ENCODE measurements at regions not wholly inside any gene's neighbourhood (a gene's known extent, or its start where the extent isn't known, plus 50 kb on each side); places are given as distances from the start of the nearest gene placed in this dataset.

DNA sequence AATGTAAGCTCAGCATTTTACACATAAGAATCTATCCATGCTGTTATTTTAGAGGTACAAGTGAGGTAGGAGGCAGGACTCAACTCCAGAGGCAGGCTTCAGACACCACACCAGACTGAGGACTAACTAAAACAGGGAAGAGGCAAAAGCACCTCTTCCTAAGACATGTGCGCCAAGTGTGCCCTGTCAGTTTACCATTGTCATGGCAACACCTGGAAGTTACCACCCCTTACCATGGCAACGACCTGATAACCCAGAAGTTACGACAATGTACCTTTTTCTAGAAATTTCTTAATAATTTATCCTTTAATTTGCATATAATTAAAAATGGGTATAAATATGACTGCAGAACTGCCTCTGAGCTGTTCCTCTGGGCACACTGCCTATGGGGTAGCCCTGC is 160.1 kb downstream of the FAM124B start:
- Mint-ChIP-seq H3K36me3 (no peaks in the 10 kb centered on the region), H3K4me1 (peaks cover 9% of the 10 kb centered on the region), H3K27ac (no peak overlapping the region), H3K4me3 (no peak overlapping the region), H3K27me3 (ENCODE audit: low read depth) (no peaks in the 10 kb centered on the region), H3K9me3 (peaks cover 5% of the 10 kb centered on the region)
- TF ChIP-seq, protein P1, sequence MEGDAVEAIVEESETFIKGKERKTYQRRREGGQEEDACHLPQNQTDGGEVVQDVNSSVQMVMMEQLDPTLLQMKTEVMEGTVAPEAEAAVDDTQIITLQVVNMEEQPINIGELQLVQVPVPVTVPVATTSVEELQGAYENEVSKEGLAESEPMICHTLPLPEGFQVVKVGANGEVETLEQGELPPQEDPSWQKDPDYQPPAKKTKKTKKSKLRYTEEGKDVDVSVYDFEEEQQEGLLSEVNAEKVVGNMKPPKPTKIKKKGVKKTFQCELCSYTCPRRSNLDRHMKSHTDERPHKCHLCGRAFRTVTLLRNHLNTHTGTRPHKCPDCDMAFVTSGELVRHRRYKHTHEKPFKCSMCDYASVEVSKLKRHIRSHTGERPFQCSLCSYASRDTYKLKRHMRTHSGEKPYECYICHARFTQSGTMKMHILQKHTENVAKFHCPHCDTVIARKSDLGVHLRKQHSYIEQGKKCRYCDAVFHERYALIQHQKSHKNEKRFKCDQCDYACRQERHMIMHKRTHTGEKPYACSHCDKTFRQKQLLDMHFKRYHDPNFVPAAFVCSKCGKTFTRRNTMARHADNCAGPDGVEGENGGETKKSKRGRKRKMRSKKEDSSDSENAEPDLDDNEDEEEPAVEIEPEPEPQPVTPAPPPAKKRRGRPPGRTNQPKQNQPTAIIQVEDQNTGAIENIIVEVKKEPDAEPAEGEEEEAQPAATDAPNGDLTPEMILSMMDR (IDR thresholded peaks at IDR 0.05; ENCODE audit: unreplicated experiment): no peak
- DNase-seq (ENCODE audit: low spot score in 2 of 2, unreplicated experiment in 2 of 2): no peak

DNA sequence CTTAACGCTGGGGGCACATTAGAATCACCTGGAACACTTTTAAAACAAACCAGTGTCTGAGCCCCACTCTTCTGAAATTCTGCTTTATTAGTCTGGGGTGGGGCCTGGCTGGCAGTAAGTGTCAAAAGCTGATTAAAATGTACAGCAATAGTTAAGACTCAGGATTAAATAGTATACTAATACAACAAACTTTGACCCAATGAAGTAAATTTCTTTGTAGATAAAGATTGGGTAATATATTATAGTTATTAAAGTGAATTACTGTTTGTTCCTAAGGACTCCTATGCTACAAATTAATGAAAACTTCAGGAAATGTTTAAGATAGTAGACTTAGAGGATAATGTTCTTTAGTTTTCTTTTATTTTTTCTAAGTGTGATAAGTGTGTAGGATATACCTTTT is 160.9 kb downstream of the FAM124B start:
- peaks cover 11% of the 10 kb centered on the region for H3K9me3 Mint-ChIP-seq
- H3K4me1 Mint-ChIP-seq: peaks cover 9% of the 10 kb centered on the region
- no peak for DNase-seq (ENCODE audit: low spot score in 2 of 2, unreplicated experiment in 2 of 2)
- TF ChIP-seq, protein P1 (IDR thresholded peaks at IDR 0.05; ENCODE audit: unreplicated experiment): no peak
- H3K4me3 Mint-ChIP-seq: no peak overlapping the region
- peak overlapping the region; percentile 40 for H3K27ac Mint-ChIP-seq
- H3K27me3 Mint-ChIP-seq (ENCODE audit: low read depth): no peaks in the 10 kb centered on the region
- H3K36me3 Mint-ChIP-seq: no peaks in the 10 kb centered on the region

DNA sequence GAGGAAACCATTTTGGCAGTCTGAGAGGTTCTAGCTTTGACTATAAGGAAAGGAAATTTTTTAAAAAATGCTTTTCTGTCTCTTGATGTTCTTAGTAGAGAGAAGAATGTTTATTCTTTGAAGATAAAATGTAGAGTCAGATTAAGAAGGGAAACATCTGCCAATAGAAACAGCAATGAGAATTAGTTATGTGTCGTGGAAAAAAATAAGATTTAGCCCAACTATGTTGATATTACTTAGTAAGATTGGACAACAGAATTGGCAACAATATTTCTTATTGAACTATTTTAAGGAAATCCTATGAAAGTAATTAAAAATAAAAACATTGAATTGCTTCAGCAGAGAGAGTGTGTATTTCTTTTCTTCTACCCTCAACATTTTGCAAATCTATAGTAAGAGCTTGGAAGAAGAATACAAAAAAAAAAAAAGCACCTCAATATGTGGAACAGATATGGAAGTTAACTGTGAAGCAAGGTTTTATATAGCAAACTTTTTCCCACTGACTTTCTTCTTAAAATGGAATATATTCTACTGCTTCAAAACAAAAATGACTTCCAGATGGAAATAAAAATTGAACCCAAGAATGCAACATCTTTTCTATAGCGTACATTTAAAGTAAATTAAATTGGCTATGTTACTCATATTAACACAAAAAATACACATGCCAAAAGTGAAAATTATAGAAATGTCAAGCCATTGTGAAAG is 177.9 kb downstream of the FAM124B start:
- peaks cover 31% of the 10 kb centered on the region for H3K4me1 Mint-ChIP-seq
- TF ChIP-seq, protein P1 (IDR thresholded peaks at IDR 0.05; ENCODE audit: unreplicated experiment): no peak
- H3K36me3 Mint-ChIP-seq: no peaks in the 10 kb centered on the region
- H3K4me3 Mint-ChIP-seq: no peak overlapping the region
- DNase-seq (ENCODE audit: low spot score in 2 of 2, unreplicated experiment in 2 of 2): no peak
- H3K27ac Mint-ChIP-seq: no peak overlapping the region
- H3K9me3 Mint-ChIP-seq: no peaks in the 10 kb centered on the region
- H3K27me3 Mint-ChIP-seq (ENCODE audit: low read depth): peaks cover 11% of the 10 kb centered on the region

DNA sequence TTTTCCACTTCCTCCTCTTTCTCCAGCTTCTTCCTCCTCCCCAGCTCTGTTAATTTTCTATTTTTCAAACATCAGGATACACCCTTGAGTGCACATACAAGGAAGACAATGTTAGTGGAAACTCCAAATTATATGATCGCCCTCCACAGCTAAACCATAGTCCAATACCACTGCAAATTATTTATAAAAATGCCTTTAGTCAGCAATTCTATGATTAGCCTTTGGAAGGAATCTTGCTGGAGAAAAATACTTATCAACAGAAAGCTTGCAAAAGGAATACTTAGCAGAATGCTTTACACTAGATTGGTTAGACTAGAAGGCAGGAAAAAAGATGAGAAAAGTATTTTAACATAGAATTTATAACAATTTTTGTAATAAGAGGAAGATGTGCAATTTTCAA is 178.9 kb downstream of the FAM124B start:
- Mint-ChIP-seq H3K9me3 (peaks cover 2% of the 10 kb centered on the region), H3K27ac (peak overlapping the region; percentile 47), H3K27me3 (ENCODE audit: low read depth) (peaks cover 11% of the 10 kb centered on the region), H3K4me1 (peaks cover 36% of the 10 kb centered on the region), H3K36me3 (no peaks in the 10 kb centered on the region), H3K4me3 (no peak overlapping the region)
- TF ChIP-seq, protein P1 (IDR thresholded peaks at IDR 0.05; ENCODE audit: unreplicated experiment): no peak
- no peak for DNase-seq (ENCODE audit: low spot score in 2 of 2, unreplicated experiment in 2 of 2)

DNA sequence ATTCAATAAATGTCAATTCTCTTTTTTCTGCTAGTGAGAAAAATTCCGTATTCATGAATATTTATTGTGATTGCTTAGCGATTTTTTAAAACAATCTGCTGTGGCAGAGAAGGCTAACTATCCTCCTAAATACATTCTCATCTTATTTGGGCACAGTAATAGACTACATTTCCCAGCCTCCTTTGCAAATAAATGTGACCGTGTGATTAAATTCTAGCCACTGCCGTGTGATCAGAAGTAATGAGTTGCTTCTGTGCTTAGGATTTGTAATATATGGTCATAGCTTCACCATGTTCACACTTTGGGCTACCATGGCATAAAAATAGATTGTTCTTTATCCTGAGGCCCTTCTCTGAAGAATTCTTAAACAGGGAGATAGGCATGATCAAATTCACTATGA is 179.6 kb downstream of the FAM124B start:
- Mint-ChIP-seq H3K4me1 (peaks cover 36% of the 10 kb centered on the region), H3K9me3 (peaks cover 3% of the 10 kb centered on the region)

More for the DNA sequence above, 179.6 kb downstream of the FAM124B start:
- Mint-ChIP-seq H3K4me3 (no peak overlapping the region), H3K27me3 (ENCODE audit: low read depth) (peaks cover 11% of the 10 kb centered on the region), H3K27ac (peak overlapping the region; percentile 7), H3K36me3 (no peaks in the 10 kb centered on the region)
- DNase-seq (ENCODE audit: low spot score in 2 of 2, unreplicated experiment in 2 of 2): no peak
- TF ChIP-seq, protein P1 (IDR thresholded peaks at IDR 0.05; ENCODE audit: unreplicated experiment): no peak
